Activated CD4-positive, alpha-beta memory T cell treated with anti-CD3 and anti-CD28 coated beads for 36 hours (primary cell): ENCODE measurements at regions not wholly inside any gene's neighbourhood (a gene's known extent, or its start where the extent isn't known, plus 50 kb on each side); places are given as distances from the start of the nearest gene placed in this dataset.

ENCODE experiments used
- CTCF ChIA-PET: fragments of 350-600 bp; sonication (Branson Sonifier 250); formaldehyde crosslinking; loops from one replicate; lab custom pipeline; 2021; ENCODE audit warnings: antibody characterized with exemption, inconsistent platforms; lab: Charles Lee
- POLR2A ChIA-PET: fragments of 350-600 bp; sonication (Branson Sonifier 250); formaldehyde crosslinking; loops from one replicate; lab custom pipeline; 2021; ENCODE audit warnings: antibody characterized with exemption; lab: Charles Lee
- DNase-seq: peaks from one replicate; pipeline ENCODE4 v3.0.0-alpha.2; 2020
- H3K27ac Mint-ChIP-seq: one replicate; pipeline ENCODE4 v1.8.0; 2021; ENCODE audit warnings: mixed read lengths
- H3K27me3 Mint-ChIP-seq: one replicate; pipeline ENCODE4 v1.8.0; 2021; ENCODE audit warnings: mixed read lengths
- H3K36me3 Mint-ChIP-seq: one replicate; pipeline ENCODE4 v1.8.0; 2021; ENCODE audit warnings: mixed read lengths
- H3K4me1 Mint-ChIP-seq: one replicate; pipeline ENCODE4 v1.8.0; 2021; ENCODE audit warnings: low read depth, mixed read lengths
- H3K4me3 Mint-ChIP-seq: one replicate; pipeline ENCODE4 v1.8.0; 2021; ENCODE audit warnings: mild to moderate bottlenecking, mixed read lengths
- H3K9me3 Mint-ChIP-seq: one replicate; pipeline ENCODE4 v1.8.0; 2021; ENCODE audit warnings: mixed read lengths
- intact Hi-C: fragments of 100-400 bp; cut with micrococcal nuclease; formaldehyde crosslinking; loops from one replicate; pipeline ENCODE4 v1.15.1; 2023

DNA sequence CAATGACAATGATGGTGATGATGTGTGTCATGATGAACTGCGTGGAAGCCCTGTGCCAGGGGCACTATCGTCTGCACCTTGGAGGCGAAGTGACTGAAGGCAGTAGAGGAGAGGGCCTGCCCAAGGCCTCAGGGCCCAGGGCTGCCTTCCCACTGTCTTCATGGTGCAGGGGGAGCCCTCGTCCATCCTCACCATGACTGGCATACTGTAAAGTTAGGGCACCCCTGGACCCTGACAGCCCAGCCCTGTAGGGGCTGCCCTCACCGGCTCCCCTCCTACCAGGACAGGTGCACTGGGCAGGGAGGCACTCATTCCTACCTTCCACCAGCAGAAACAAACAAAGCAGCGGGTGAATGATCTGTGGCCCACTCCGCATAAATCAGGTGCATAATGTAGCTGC is 156.9 kb upstream of the C1orf174 start:
- peaks cover 10% of the 10 kb centered on the region for H3K27me3 Mint-ChIP-seq
- no peak overlapping the region for H3K27ac Mint-ChIP-seq
- DNase-seq, result no peak
- ChIA-PET CTCF (no interaction called here), POLR2A (no interaction called here)
- no peaks in the 10 kb centered on the region for H3K9me3 Mint-ChIP-seq
- no peaks in the 10 kb centered on the region for H3K36me3 Mint-ChIP-seq
- no peak overlapping the region for H3K4me3 Mint-ChIP-seq
- H3K4me1 Mint-ChIP-seq, result no peaks in the 10 kb centered on the region
- intact Hi-C loops, result no loop called here

DNA sequence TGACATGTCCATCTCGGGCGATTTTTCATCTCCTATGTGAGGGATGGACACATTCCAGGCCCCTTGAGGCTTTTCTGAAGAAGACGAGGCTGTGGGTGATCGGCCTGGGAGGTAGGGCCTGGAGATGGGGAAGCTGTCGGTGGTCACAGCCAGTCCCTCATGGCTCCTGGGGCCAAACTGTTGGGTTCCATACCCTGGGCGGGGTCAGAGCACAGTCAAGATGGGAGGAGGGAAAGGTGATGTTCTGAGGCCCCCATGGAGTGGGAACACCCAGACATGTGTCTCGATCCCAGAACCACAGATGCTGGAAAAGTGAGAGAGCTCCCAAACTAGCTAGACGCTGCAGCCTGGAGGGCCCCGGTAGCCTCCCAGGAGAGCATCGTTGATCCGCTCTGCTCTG is 157.5 kb upstream of the C1orf174 start:
- Mint-ChIP-seq H3K4me1 (no peaks in the 10 kb centered on the region), H3K27me3 (peaks cover 8% of the 10 kb centered on the region), H3K4me3 (no peak overlapping the region), H3K9me3 (no peaks in the 10 kb centered on the region), H3K36me3 (no peaks in the 10 kb centered on the region), H3K27ac (no peak overlapping the region)
- DNase-seq, result no peak
- POLR2A ChIA-PET, result no interaction called here
- intact Hi-C loops, result no loop called here
- CTCF ChIA-PET, result no interaction called here

DNA sequence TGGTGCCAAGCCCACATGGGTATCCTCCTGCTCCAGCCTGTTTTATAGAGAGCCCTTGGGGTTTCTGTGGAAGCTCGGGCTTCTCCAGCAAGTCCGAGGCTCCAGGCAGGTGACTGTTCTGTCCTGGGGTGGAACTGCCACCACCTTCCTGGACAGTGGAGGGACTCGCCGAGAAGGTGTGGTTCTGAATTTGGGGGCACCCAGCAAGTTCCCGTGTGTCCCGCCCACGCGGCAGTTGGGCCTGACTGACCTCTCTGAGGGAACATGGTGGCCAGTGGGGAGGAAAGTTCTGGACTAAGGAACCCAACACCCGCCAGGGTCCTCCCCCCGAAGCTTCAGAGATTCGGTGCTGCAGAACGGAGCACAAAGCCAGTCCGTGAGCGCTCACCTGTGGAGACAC is 158.1 kb upstream of the C1orf174 start:
- H3K27me3 Mint-ChIP-seq, result peaks cover 4% of the 10 kb centered on the region
- ChIA-PET CTCF (no interaction called here), POLR2A (no interaction called here)
- no peaks in the 10 kb centered on the region for H3K36me3 Mint-ChIP-seq
- H3K4me3 Mint-ChIP-seq, result no peak overlapping the region
- no peak for DNase-seq
- intact Hi-C loops, result no loop called here
- no peaks in the 10 kb centered on the region for H3K4me1 Mint-ChIP-seq
- no peak overlapping the region for H3K27ac Mint-ChIP-seq
- H3K9me3 Mint-ChIP-seq, result no peaks in the 10 kb centered on the region

DNA sequence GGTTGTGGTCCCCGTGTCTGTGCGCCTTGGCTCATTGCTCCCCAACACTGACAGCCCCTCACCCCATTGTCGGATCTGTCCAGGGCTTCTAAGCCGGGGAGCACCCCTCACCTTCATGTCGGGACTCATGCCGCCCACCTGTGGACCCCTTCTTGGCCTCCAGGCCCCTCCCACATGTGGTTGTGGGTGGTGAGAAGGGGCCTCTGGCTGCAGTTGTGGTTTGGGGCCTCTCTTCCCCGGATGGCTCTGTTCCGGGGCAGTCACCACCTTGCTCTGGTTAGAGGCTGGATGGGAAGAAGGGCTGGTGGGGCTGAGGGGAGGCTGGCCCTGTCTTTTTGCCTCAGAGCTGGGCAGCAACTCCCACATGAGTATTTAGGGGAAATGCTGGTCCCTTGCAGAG is 158.6 kb upstream of the C1orf174 start:
- no peaks in the 10 kb centered on the region for H3K4me1 Mint-ChIP-seq
- intact Hi-C loops, result no loop called here
- H3K9me3 Mint-ChIP-seq, result no peaks in the 10 kb centered on the region
- H3K27ac Mint-ChIP-seq, result no peak overlapping the region
- no peaks in the 10 kb centered on the region for H3K36me3 Mint-ChIP-seq
- CTCF ChIA-PET, result no interaction called here
- DNase-seq, result no peak
- POLR2A ChIA-PET, result no interaction called here
- H3K4me3 Mint-ChIP-seq, result no peak overlapping the region
- peaks cover 4% of the 10 kb centered on the region for H3K27me3 Mint-ChIP-seq

DNA sequence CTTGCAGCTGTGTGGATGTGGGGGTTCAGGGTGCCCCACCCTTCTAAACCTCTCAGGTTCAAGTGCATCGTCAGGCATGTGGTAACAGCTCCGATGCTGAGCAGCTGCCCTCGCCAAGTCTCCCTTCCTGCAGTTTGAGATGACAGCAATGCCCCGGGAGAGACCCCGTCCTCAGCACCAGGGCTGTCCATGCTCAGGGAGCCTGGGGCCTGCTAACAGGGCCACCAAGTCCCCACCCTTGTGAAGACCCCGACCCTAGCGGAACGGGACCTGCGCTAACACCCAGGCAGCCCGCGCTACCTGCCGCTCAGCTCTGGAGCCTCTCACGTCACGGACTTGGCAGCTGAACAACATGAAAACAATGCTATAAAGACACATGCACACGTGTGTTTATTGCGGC is 159.2 kb upstream of the C1orf174 start:
- Mint-ChIP-seq H3K27me3 (peaks cover 4% of the 10 kb centered on the region), H3K9me3 (no peaks in the 10 kb centered on the region)
- CTCF ChIA-PET, result no interaction called here

DNA sequence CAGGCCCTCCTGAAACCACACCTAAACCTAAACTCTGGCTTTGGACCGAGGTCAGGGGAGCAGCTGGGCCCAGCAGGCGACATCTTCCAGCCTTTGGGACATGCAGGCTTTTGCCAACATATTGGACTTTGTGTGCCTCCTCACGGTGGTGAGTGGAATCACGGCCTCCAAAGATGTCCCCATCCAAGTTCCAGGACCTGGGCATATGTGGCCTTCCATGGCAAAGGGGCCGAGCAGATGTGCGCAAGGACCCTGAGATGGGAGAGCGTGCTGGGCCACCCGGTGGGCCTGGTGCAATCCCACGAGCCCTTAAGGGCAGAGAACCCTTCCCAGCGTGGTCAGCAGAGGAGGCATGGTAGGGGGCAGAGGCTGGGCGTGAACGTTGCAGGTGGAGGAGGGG is 160.8 kb upstream of the C1orf174 start:
- intact Hi-C loops, result no loop called here
- Mint-ChIP-seq H3K4me1 (no peaks in the 10 kb centered on the region), H3K36me3 (no peaks in the 10 kb centered on the region), H3K9me3 (no peaks in the 10 kb centered on the region), H3K4me3 (no peak overlapping the region), H3K27me3 (peaks cover 4% of the 10 kb centered on the region), H3K27ac (no peak overlapping the region)
- POLR2A ChIA-PET, result no interaction called here
- no peak for DNase-seq
- CTCF ChIA-PET, result no interaction called here

More for the DNA sequence above, 159.2 kb upstream of the C1orf174 start:
- POLR2A ChIA-PET, result no interaction called here
- Mint-ChIP-seq H3K27ac (no peak overlapping the region), H3K36me3 (no peaks in the 10 kb centered on the region), H3K4me1 (no peaks in the 10 kb centered on the region), H3K4me3 (no peak overlapping the region)
- DNase-seq, result no peak
- intact Hi-C loops, result no loop called here

DNA sequence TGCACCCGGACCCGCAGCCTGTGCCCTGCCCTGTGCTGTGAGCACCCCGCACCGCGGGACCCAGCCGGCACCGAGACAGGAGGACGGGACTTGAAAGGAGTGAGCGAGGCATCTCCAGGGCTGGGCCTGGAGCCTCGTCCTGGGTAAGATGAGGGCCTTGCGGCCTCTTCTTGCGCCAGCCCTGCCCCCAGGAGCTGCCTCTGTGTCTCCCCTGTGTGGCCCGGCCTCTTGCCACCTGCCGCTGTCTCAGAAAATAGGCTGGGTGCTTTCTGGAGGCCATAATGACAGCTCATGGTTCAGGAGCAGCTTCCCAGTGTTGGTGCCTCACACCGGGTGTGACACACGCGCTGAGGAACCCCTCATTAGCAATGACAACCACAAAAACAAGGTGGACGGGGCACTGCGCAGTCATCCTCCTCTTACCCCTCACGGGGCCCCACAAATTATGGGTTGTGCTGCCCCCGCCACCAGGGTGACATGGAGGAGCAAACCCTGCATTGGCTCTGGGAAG is 161.5 kb upstream of the C1orf174 start:
- ChIA-PET CTCF (no interaction called here), POLR2A (no interaction called here)
- Mint-ChIP-seq H3K4me1 (no peaks in the 10 kb centered on the region), H3K27me3 (peaks cover 4% of the 10 kb centered on the region), H3K36me3 (no peaks in the 10 kb centered on the region), H3K9me3 (no peaks in the 10 kb centered on the region), H3K27ac (no peak overlapping the region), H3K4me3 (no peak overlapping the region)
- DNase-seq, result no peak
- intact Hi-C loops, result no loop called here

DNA sequence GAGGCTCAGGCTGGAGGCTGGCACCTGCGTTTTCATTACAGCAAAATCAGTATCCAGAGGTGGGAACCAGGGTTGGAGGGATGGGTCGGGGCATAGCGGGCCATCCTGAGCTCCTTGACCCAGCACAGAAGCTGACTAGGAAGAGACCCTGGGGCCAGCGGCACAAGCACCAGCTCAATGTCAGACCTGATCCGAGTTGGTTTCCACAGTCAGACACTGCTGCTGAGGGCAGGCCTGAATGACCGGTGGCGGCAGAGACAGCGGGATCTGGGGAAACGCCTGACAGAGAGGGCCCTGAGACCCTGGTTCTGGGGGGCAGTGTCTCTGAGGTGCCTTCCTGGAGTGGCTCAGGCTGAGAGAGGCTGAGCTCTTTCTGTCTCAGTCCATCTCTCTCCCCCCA is 162.0 kb upstream of the C1orf174 start:
- intact Hi-C loops, result no loop called here
- DNase-seq, result no peak
- CTCF ChIA-PET, result no interaction called here
- no peaks in the 10 kb centered on the region for H3K9me3 Mint-ChIP-seq
- no peak overlapping the region for H3K27ac Mint-ChIP-seq
- H3K36me3 Mint-ChIP-seq, result no peaks in the 10 kb centered on the region
- H3K4me1 Mint-ChIP-seq, result no peaks in the 10 kb centered on the region
- POLR2A ChIA-PET, result no interaction called here
- peaks cover 4% of the 10 kb centered on the region for H3K27me3 Mint-ChIP-seq
- H3K4me3 Mint-ChIP-seq, result no peak overlapping the region

DNA sequence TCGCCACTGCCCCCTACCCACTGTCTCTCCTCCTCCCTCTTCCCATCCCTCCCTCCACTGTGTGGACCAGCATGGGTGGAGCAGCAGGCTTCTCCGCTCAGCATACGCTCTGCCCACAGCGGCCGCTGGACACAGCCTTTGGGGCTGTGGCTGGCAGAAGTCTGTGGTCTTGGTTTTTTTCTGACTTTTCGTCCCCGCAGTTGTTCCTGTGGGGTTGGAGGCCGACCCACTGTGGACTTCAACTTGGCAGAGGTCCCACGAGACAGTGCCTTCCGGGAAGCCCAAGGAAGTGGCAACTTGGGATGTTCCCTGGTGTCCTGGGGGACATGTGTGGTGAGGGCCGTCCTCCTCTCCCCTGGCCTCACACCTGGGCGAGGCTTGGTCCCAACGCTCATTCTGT is 162.5 kb upstream of the C1orf174 start:
- H3K4me1 Mint-ChIP-seq, result no peaks in the 10 kb centered on the region
- ChIA-PET CTCF (no interaction called here), POLR2A (no interaction called here)
- H3K9me3 Mint-ChIP-seq, result no peaks in the 10 kb centered on the region
- DNase-seq, result no peak
- no peak overlapping the region for H3K4me3 Mint-ChIP-seq
- no peaks in the 10 kb centered on the region for H3K36me3 Mint-ChIP-seq
- intact Hi-C loops, result no loop called here
- peaks cover 2% of the 10 kb centered on the region for H3K27me3 Mint-ChIP-seq
- no peak overlapping the region for H3K27ac Mint-ChIP-seq

DNA sequence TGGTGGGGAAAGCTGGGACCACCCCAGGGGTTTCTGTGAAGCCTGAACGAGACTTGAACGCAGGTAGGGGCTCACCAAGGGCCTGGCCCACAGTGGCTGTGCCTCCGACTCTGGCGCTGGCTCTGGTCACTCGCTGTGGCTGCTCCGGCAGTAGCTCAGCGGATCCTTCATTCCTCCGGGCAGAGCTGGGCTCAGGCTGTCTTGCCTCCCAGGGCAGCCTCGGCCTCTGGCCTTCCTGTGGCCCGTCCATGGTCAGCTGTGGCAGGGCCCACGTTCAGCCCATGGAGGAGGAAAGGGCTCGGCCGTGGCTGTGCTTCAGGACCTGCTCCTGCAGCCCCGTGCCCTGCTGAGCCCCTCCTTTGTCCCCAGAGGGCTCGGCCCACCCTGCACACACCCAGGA is 162.9 kb upstream of the C1orf174 start:
- no peak overlapping the region for H3K4me3 Mint-ChIP-seq
- POLR2A ChIA-PET, result no interaction called here
- H3K27me3 Mint-ChIP-seq, result peaks cover 2% of the 10 kb centered on the region
- H3K36me3 Mint-ChIP-seq, result no peaks in the 10 kb centered on the region
- CTCF ChIA-PET, result no interaction called here
- intact Hi-C loops, result no loop called here
- H3K27ac Mint-ChIP-seq, result no peak overlapping the region
- no peak for DNase-seq
- no peaks in the 10 kb centered on the region for H3K4me1 Mint-ChIP-seq
- H3K9me3 Mint-ChIP-seq, result no peaks in the 10 kb centered on the region

DNA sequence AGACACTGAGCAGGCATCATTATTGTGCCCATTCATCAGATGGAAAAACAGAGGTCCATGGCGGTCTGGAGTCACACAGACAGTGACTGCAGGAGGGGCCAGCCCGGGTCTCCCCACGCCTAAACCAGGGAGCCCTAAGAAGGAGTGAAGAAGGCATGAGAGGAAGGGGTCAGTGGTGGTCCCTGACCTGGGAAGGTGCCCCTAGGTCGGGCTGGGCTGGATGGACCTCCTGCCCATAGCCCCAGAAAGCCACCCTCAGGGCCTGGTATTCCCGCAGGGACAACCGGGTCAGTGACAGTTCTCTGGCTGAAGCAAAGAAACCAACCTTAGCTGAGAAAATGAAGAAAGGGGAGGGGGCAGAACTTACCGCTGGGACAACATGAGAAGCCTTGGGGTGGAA is 163.4 kb upstream of the C1orf174 start:
- intact Hi-C loops, result no loop called here
- H3K4me3 Mint-ChIP-seq, result no peak overlapping the region
- no peaks in the 10 kb centered on the region for H3K9me3 Mint-ChIP-seq
- DNase-seq, result no peak
- POLR2A ChIA-PET, result no interaction called here
- H3K4me1 Mint-ChIP-seq, result no peaks in the 10 kb centered on the region
- peaks cover 2% of the 10 kb centered on the region for H3K27me3 Mint-ChIP-seq
- no peaks in the 10 kb centered on the region for H3K36me3 Mint-ChIP-seq
- no peak overlapping the region for H3K27ac Mint-ChIP-seq
- CTCF ChIA-PET, result no interaction called here

DNA sequence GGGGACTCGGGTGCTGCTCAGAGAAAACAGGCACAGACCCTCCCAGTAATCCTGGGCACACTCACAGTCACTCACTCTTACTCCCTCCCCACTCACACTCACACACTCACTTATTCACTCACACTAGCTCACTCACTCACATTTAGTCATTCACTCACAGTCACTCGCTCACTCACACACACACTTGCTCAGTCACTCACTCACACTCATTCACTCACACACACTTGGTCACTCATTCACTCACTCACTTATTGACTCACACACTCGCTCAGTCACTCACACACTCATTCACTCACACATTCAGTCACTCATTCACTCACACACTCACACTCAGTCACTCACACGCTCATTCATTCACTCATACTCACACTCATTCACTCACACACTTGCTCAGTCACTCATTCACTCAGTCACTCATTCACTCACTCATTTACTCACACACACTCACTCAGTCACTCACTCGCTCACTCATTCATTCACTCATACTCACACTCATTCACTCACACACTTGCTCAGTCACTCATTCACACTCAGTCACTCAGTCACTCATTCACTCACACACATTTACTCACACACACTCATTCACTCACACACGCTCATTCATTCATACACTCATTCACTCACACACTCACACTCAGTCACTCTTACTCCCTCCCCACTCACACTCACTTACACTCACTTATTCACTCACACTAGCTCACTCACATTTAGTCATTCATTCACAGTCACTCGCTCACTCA is 164.2 kb upstream of the C1orf174 start:
- intact Hi-C loops, result no loop called here

DNA sequence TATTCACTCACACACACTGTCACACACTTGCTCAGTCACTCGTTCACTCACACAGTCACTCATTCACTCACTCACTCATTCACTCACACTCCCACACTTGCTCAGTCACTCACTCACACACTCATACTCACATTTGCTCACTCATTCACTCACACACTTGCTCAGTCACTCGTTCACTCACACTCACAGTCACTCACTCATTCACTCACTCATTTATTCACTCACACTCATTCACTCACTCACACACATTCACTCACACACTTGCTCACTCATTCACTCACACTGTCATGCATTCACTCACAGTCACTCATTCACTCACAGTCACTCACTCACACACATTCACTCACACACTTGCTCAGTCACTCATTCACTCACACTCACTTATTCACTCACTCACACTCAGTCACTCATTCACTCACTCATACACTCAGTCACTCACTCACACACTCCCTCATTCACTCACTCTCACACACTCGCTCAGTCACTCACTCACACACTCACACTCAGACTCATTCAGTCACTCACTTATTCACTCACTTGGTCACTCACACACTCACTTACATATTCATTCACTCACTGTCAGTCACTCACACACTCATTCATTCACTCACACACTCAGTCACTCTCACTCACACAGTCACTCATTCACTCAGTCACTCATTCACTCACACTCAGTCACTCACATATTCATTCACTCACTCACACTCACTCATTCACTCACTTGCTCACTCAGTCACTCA is 167.0 kb upstream of the C1orf174 start:
- H3K4me3 Mint-ChIP-seq, result no peak overlapping the region
- no peaks in the 10 kb centered on the region for H3K9me3 Mint-ChIP-seq
- H3K36me3 Mint-ChIP-seq, result no peaks in the 10 kb centered on the region
- peaks cover 7% of the 10 kb centered on the region for H3K27me3 Mint-ChIP-seq
- H3K27ac Mint-ChIP-seq, result no peak overlapping the region
- ChIA-PET POLR2A (no interaction called here), CTCF (no interaction called here)
- no peaks in the 10 kb centered on the region for H3K4me1 Mint-ChIP-seq
- DNase-seq, result no peak
- intact Hi-C loops, result no loop called here

More for the DNA sequence above, 164.2 kb upstream of the C1orf174 start:
- no peak overlapping the region for H3K27ac Mint-ChIP-seq
- no peaks in the 10 kb centered on the region for H3K4me1 Mint-ChIP-seq
- no peaks in the 10 kb centered on the region for H3K36me3 Mint-ChIP-seq
- DNase-seq, result no peak
- ChIA-PET CTCF (no interaction called here), POLR2A (no interaction called here)
- H3K4me3 Mint-ChIP-seq, result no peak overlapping the region
- no peaks in the 10 kb centered on the region for H3K9me3 Mint-ChIP-seq
- peaks cover 2% of the 10 kb centered on the region for H3K27me3 Mint-ChIP-seq
